ENCODE measurements at regions not wholly inside any gene's neighbourhood (a gene's known extent, or its start where the extent isn't known, plus 50 kb on each side); places are given as distances from the start of the nearest gene placed in this dataset.

- ChIA-PET POLR2A (interaction anchor here (0.6 kb wide), 1 partner anchor 282 kb away, joined by 3 read pairs; no protein-coding TSS in a partner anchor), CTCF (interaction anchor here (0.6 to 1.0 kb wide), 2 partner anchors 12 to 581 kb away, joined by 3 read pairs; no protein-coding TSS in a partner anchor)
- Histone ChIP-seq H3K4me3 (ENCODE audit: low read depth, low read length) (no peak overlapping the region), H3K9me3 (ENCODE audit: control insufficient read depth, insufficient read depth, low read length) (no peaks in the 10 kb centered on the region), H3K27ac (ENCODE audit: low read depth, low read length) (no peak overlapping the region), H3K27me3 (ENCODE audit: control insufficient read depth, insufficient read depth, low read length) (no peaks in the 10 kb centered on the region)
- TF ChIP-seq, protein P1, sequence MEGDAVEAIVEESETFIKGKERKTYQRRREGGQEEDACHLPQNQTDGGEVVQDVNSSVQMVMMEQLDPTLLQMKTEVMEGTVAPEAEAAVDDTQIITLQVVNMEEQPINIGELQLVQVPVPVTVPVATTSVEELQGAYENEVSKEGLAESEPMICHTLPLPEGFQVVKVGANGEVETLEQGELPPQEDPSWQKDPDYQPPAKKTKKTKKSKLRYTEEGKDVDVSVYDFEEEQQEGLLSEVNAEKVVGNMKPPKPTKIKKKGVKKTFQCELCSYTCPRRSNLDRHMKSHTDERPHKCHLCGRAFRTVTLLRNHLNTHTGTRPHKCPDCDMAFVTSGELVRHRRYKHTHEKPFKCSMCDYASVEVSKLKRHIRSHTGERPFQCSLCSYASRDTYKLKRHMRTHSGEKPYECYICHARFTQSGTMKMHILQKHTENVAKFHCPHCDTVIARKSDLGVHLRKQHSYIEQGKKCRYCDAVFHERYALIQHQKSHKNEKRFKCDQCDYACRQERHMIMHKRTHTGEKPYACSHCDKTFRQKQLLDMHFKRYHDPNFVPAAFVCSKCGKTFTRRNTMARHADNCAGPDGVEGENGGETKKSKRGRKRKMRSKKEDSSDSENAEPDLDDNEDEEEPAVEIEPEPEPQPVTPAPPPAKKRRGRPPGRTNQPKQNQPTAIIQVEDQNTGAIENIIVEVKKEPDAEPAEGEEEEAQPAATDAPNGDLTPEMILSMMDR (IDR thresholded peaks at IDR 0.05; ENCODE audit: low read depth, low read length): peak; percentile 62
- DNase-seq (ENCODE audit: low read depth, low spot score): no peak
Observed at GRCh38 chr9:79477955-79478771, 93.6 kb upstream of the TLE4 start.

GRCh38 chr9:79480639-79481038, 91.1 kb upstream of the TLE4 start:
- Histone ChIP-seq H3K4me3 (ENCODE audit: low read depth, low read length) (no peak overlapping the region), H3K9me3 (ENCODE audit: control insufficient read depth, insufficient read depth, low read length) (no peaks in the 10 kb centered on the region), H3K27ac (ENCODE audit: low read depth, low read length) (no peak overlapping the region), H3K27me3 (ENCODE audit: control insufficient read depth, insufficient read depth, low read length) (no peaks in the 10 kb centered on the region)
- no peak for DNase-seq (ENCODE audit: low read depth, low spot score)
- TF ChIP-seq, protein P1 (IDR thresholded peaks at IDR 0.05; ENCODE audit: low read depth, low read length): no peak
- ChIA-PET CTCF (interaction anchor here (0.6 to 1.3 kb wide), 3 partner anchors 351 to 1051 kb away, joined by 3 to 4 read pairs (median 3); no protein-coding TSS in a partner anchor), POLR2A (no interaction called here)

DNA sequence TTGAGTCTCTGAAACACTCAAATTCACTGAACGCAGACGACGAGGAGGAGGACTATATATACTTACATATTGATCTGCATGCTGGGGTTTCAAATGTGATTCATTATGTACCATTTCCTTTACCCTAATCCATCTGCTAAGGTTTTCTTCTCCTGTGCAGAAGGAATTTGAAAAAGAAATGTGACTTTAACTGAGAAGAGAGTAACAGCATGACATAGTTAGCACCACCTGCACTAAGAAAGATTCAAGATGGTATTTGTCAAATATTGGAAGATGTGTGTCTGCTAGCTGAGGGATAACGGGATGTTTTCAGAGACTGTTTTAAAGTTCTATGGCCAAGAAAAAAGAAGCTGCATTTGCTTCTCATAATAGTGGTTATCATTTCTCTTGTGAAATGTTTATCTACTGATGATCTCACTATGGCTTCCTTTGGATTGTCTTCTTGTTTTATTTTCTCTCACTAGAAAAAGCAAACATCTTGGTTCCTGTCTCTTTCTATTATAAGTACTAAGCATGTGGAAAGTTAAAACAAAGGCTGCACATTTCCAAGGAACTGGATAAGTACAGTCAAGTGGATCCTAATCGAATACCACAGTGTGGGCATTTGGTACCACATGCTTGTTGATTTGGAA, 89.8 kb upstream of the TLE4 start:
- ChIA-PET POLR2A (interaction anchor here (0.6 kb wide), 1 partner anchor 90 kb away, joined by 3 read pairs; the partner anchor contains the start of gene TLE4), CTCF (interaction anchor here (1.3 kb wide), 1 partner anchor 1043 kb away, joined by 4 read pairs; no protein-coding TSS in a partner anchor)
- no peaks in the 10 kb centered on the region for H3K9me3 ChIP-seq (ENCODE audit: control insufficient read depth, insufficient read depth, low read length)
- TF ChIP-seq, protein P1 (IDR thresholded peaks at IDR 0.05; ENCODE audit: low read depth, low read length): no peak
- no peak overlapping the region for H3K27ac ChIP-seq (ENCODE audit: low read depth, low read length)
- H3K27me3 ChIP-seq (ENCODE audit: control insufficient read depth, insufficient read depth, low read length): no peaks in the 10 kb centered on the region
- H3K4me3 ChIP-seq (ENCODE audit: low read depth, low read length): no peak overlapping the region
- DNase-seq (ENCODE audit: low read depth, low spot score): no peak

GRCh38 chr9:79485258-79485657, 86.5 kb upstream of the TLE4 start:
- no peaks in the 10 kb centered on the region for H3K9me3 ChIP-seq (ENCODE audit: control insufficient read depth, insufficient read depth, low read length)
- TF ChIP-seq, protein P1 (IDR thresholded peaks at IDR 0.05; ENCODE audit: low read depth, low read length): no peak
- H3K4me3 ChIP-seq (ENCODE audit: low read depth, low read length): no peak overlapping the region
- no peak overlapping the region for H3K27ac ChIP-seq (ENCODE audit: low read depth, low read length)
- DNase-seq (ENCODE audit: low read depth, low spot score): no peak
- POLR2A ChIA-PET: no interaction called here
- no peaks in the 10 kb centered on the region for H3K27me3 ChIP-seq (ENCODE audit: control insufficient read depth, insufficient read depth, low read length)
- CTCF ChIA-PET: no interaction called here
